ENCODE measurements at regions not wholly inside any gene's neighbourhood (a gene's known extent, or its start where the extent isn't known, plus 50 kb on each side); places are given as distances from the start of the nearest gene placed in this dataset.

GRCh38 chr5:3661755-3662296 is 66.2 kb downstream of the IRX1 start:
- H3K14ac ChIP-seq (ENCODE audit: insufficient read depth, low read length), result no peak overlapping the region
- H3K79me2 ChIP-seq (ENCODE audit: insufficient read depth, low read length), result no peaks in the 10 kb centered on the region
- H3K23me2 ChIP-seq (ENCODE audit: insufficient read length, low read depth, low read length, poor library complexity, severe bottlenecking), result no peaks in the 10 kb centered on the region
- H2BK5ac ChIP-seq (ENCODE audit: insufficient read length, low read length), result no peak overlapping the region
- no peak overlapping the region for H3K4me2 ChIP-seq (ENCODE audit: insufficient read depth, insufficient read length, low read length)
- H3K27me3 Mint-ChIP-seq (ENCODE audit: low read depth), result peaks cover 2% of the 10 kb centered on the region
- no peak overlapping the region for H4K8ac ChIP-seq (replicated peaks; ENCODE audit: insufficient read length, low read depth, low read length)
- H3K27ac Mint-ChIP-seq, result no peak overlapping the region
- no peaks in the 10 kb centered on the region for H4K20me1 ChIP-seq (ENCODE audit: control insufficient read depth, insufficient read depth, insufficient read length)
- H2AK5ac ChIP-seq (ENCODE audit: insufficient read length, low read length), result no peak overlapping the region
- no peak overlapping the region for H3K4ac ChIP-seq (ENCODE audit: low read depth, low read length)
- H2BK120ac ChIP-seq (ENCODE audit: low read depth, low read length, poor library complexity, severe bottlenecking), result no peak overlapping the region
- H3K9me3 Mint-ChIP-seq, result no peaks in the 10 kb centered on the region; a peak in 1 of 5 replicates
- no peak overlapping the region for H3K4me3 Mint-ChIP-seq
- no peaks in the 10 kb centered on the region for H3K4me1 ChIP-seq (ENCODE audit: insufficient read depth, low read length)
- TF ChIP-seq CTCF (conservative IDR thresholded peaks at IDR 0.05), result no peak
- no peak overlapping the region for H4K5ac ChIP-seq (ENCODE audit: insufficient read length, low read depth, low read length)
- no peaks in the 10 kb centered on the region for H3K9me3 ChIP-seq (ENCODE audit: control insufficient read depth, low read depth, low read length)
- no peak overlapping the region for H3K56ac ChIP-seq (ENCODE audit: insufficient read length, low read depth, low read length)
- no peak for DNase-seq
- H2AFZ ChIP-seq (ENCODE audit: low read length), result no peak overlapping the region
- no peak overlapping the region for H3K18ac ChIP-seq (ENCODE audit: insufficient read length, low read depth, low read length)
- no peak overlapping the region for H3K27ac ChIP-seq (ENCODE audit: insufficient read length, low read depth, low read length)
- no peaks in the 10 kb centered on the region for H3K27me3 ChIP-seq (ENCODE audit: insufficient read depth, low read length)
- H2BK12ac ChIP-seq (ENCODE audit: insufficient read length, low read depth, low read length), result no peak overlapping the region
- H4K91ac ChIP-seq (ENCODE audit: insufficient read length, low read depth, low read length), result no peak overlapping the region
- no peak overlapping the region for H2BK15ac ChIP-seq (ENCODE audit: low read depth, low read length)
- no peak overlapping the region for H2BK20ac ChIP-seq (ENCODE audit: low read depth, low read length, poor library complexity, severe bottlenecking)
- H3K79me1 ChIP-seq (ENCODE audit: insufficient read depth, low read depth, low read length, poor library complexity, severe bottlenecking), result no peaks in the 10 kb centered on the region
- H3K4me1 Mint-ChIP-seq, result no peaks in the 10 kb centered on the region
- WGBS (ENCODE audit: extremely low coverage, insufficient read length, low lambda C conversion rate), result no CpG with 5 or more reads among the region's 4 CpGs
- H3K9ac ChIP-seq (ENCODE audit: extremely low read depth, insufficient read length, low read length), result no peak overlapping the region
- no peak overlapping the region for H3T11ph ChIP-seq (ENCODE audit: low read length)
- H3K36me3 Mint-ChIP-seq (ENCODE audit: insufficient read depth in 1 of 3, low read depth in 3 of 3), result no peaks in the 10 kb centered on the region
- no peak overlapping the region for H3K23ac ChIP-seq (ENCODE audit: insufficient read length, low read depth, low read length)

All from H9 (cell line).